ENCODE measurements at regions not wholly inside any gene's neighbourhood (a gene's known extent, or its start where the extent isn't known, plus 50 kb on each side); places are given as distances from the start of the nearest gene placed in this dataset.

GRCh38 chr20:30285677-30286076, 971.8 kb upstream of the DEFB115 start:
- ChIA-PET CTCF (no interaction called here), POLR2A (no interaction called here)
- Histone ChIP-seq H3K27ac (ENCODE audit: insufficient read depth, low read depth, low read length) (no peak overlapping the region), H3K4me2 (ENCODE audit: insufficient read depth, low read length) (no peak overlapping the region), H3K9ac (replicated peaks; ENCODE audit: extremely low read depth, insufficient read depth, low read length) (no peak overlapping the region), H3K79me2 (ENCODE audit: control insufficient read depth, insufficient read depth, low read length) (no peaks in the 10 kb centered on the region), H3K27me3 (ENCODE audit: control insufficient read depth in 2 of 2, insufficient read depth in 2 of 2, low read length in 2 of 2) (no peaks in the 10 kb centered on the region), H4K20me1 (replicated peaks; ENCODE audit: control insufficient read depth, extremely low read depth, insufficient read depth, low read length) (no peaks in the 10 kb centered on the region), H3K9me1 (replicated peaks; ENCODE audit: control insufficient read depth, extremely low read depth, insufficient read depth, low read length) (no peaks in the 10 kb centered on the region), H3K9me3 (replicated peaks; ENCODE audit: control insufficient read depth, insufficient read depth, low read length) (no peaks in the 10 kb centered on the region), H2AFZ (ENCODE audit: low read depth, low read length) (no peak overlapping the region), H3K4me1 (ENCODE audit: control insufficient read depth, extremely low read depth, insufficient read depth, low read length) (no peaks in the 10 kb centered on the region), H3K36me3 (ENCODE audit: control insufficient read depth in 2 of 2, extremely low read depth in 1 of 2, insufficient read depth in 2 of 2, low read length in 2 of 2) (no peaks in the 10 kb centered on the region), H3K4me3 (replicated peaks in 1 of 3; ENCODE audit: insufficient read depth in 1 of 3, low read depth in 1 of 3, low read length in 3 of 3) (no peak overlapping the region)
- no peak for FAIRE-seq
- no peak for DNase-seq (ENCODE audit: low read depth, low spot score)
- no TSS peak for BruUV-seq (replicated peaks)
- intact Hi-C loops (cut with micrococcal nuclease): no loop called here
- dilution Hi-C loops (cut with MboI; ENCODE audit: extremely low pct_ligation_motif_present, low sequenced_read_pairs): no loop called here
- no peak for TF ChIP-seq POLR2AphosphoS5 (IDR thresholded peaks at IDR 0.05; ENCODE audit: insufficient read depth, low read depth, low read length)
- no peak for TF ChIP-seq GATA2 (IDR thresholded peaks at IDR 0.05; ENCODE audit: insufficient read depth, insufficient read length, low read depth, low read length)
- no peak for TF ChIP-seq JUN (IDR thresholded peaks at IDR 0.05; ENCODE audit: borderline replicate concordance, insufficient read depth, insufficient read length, low read depth)
- no peak for TF ChIP-seq EZH2 (IDR thresholded peaks at IDR 0.05; ENCODE audit: borderline replicate concordance, low read depth, low read length, severe bottlenecking)
- TF ChIP-seq FOS (IDR thresholded peaks at IDR 0.05; ENCODE audit: borderline replicate concordance, insufficient read depth, low read length): no peak
- TF ChIP-seq MAX (IDR thresholded peaks at IDR 0.05; ENCODE audit: insufficient read depth, insufficient read length): no peak
- no peak for TF ChIP-seq POLR2A (IDR thresholded peaks at IDR 0.05; ENCODE audit: low read depth, low read length)
- TF ChIP-seq MYC (IDR thresholded peaks at IDR 0.05; ENCODE audit: low read depth, low read length): no peak
- no peak for TF ChIP-seq CTCF (IDR thresholded peaks at IDR 0.05; ENCODE audit: extremely low read depth in 1 of 2, insufficient read depth in 1 of 2, low read depth in 1 of 2, low read length in 2 of 2)
